ENCODE measurements at regions not wholly inside any gene's neighbourhood (a gene's known extent, or its start where the extent isn't known, plus 50 kb on each side); places are given as distances from the start of the nearest gene placed in this dataset.

GRCh38 chr21:27233514-27234115 lies 266.7 kb upstream of the ADAMTS5 start:
- no peaks in the 10 kb centered on the region for H3K27me3 Mint-ChIP-seq (ENCODE audit: low read depth)
- H3K36me3 Mint-ChIP-seq (ENCODE audit: low read depth): no peaks in the 10 kb centered on the region
- no peak for TF ChIP-seq CTCF (conservative IDR thresholded peaks at IDR 0.05)
- H3K4me1 Mint-ChIP-seq: no peaks in the 10 kb centered on the region
- H3K27ac Mint-ChIP-seq (ENCODE audit: unreplicated experiment): no peak overlapping the region
- no peak for DNase-seq (ENCODE audit: low read depth, low spot score)
- no peak overlapping the region for H3K4me3 Mint-ChIP-seq
- H3K9me3 Mint-ChIP-seq: no peaks in the 10 kb centered on the region

GRCh38 chr21:27225940-27226339 lies 259.1 kb upstream of the ADAMTS5 start:
- Mint-ChIP-seq H3K9me3 (no peaks in the 10 kb centered on the region), H3K4me1 (no peaks in the 10 kb centered on the region), H3K27ac (ENCODE audit: unreplicated experiment) (no peak overlapping the region), H3K36me3 (ENCODE audit: low read depth) (no peaks in the 10 kb centered on the region), H3K4me3 (no peak overlapping the region), H3K27me3 (ENCODE audit: low read depth) (no peaks in the 10 kb centered on the region)
- no peak for DNase-seq (ENCODE audit: low read depth, low spot score)
- no peak for TF ChIP-seq CTCF (conservative IDR thresholded peaks at IDR 0.05)

GRCh38 chr21:27225151-27225550 lies 258.3 kb upstream of the ADAMTS5 start:
- no peak for DNase-seq (ENCODE audit: low read depth, low spot score)
- no peaks in the 10 kb centered on the region for H3K36me3 Mint-ChIP-seq (ENCODE audit: low read depth)
- H3K4me1 Mint-ChIP-seq: no peaks in the 10 kb centered on the region
- no peak overlapping the region for H3K4me3 Mint-ChIP-seq
- no peaks in the 10 kb centered on the region for H3K27me3 Mint-ChIP-seq (ENCODE audit: low read depth)
- TF ChIP-seq CTCF (conservative IDR thresholded peaks at IDR 0.05): no peak
- H3K9me3 Mint-ChIP-seq: no peaks in the 10 kb centered on the region
- no peak overlapping the region for H3K27ac Mint-ChIP-seq (ENCODE audit: unreplicated experiment)

- Mint-ChIP-seq H3K9me3 (no peaks in the 10 kb centered on the region), H3K36me3 (ENCODE audit: low read depth) (no peaks in the 10 kb centered on the region), H3K4me1 (no peaks in the 10 kb centered on the region), H3K27ac (ENCODE audit: unreplicated experiment) (no peak overlapping the region), H3K27me3 (ENCODE audit: low read depth) (no peaks in the 10 kb centered on the region), H3K4me3 (no peak overlapping the region)
- no peak for DNase-seq (ENCODE audit: low read depth, low spot score)
- TF ChIP-seq CTCF (conservative IDR thresholded peaks at IDR 0.05): no peak
These were observed 257.3 kb upstream of the ADAMTS5 start for GRCh38 chr21:27224169-27224568.

GRCh38 chr21:27221077-27221476 lies 254.2 kb upstream of the ADAMTS5 start:
- Mint-ChIP-seq H3K27me3 (ENCODE audit: low read depth) (no peaks in the 10 kb centered on the region), H3K27ac (ENCODE audit: unreplicated experiment) (no peak overlapping the region), H3K4me3 (no peak overlapping the region), H3K36me3 (ENCODE audit: low read depth) (no peaks in the 10 kb centered on the region), H3K4me1 (no peaks in the 10 kb centered on the region), H3K9me3 (peaks cover 5% of the 10 kb centered on the region)
- no peak for TF ChIP-seq CTCF (conservative IDR thresholded peaks at IDR 0.05)
- DNase-seq (ENCODE audit: low read depth, low spot score): no peak

All from neural crest cell (in vitro differentiated cells).